Medulla oblongata (tissue), 1 donor: ENCODE measurements at regions not wholly inside any gene's neighbourhood (a gene's known extent, or its start where the extent isn't known, plus 50 kb on each side); places are given as distances from the start of the nearest gene placed in this dataset.
"Not testable (repeated sequence)": the region's sequence is repeated elsewhere in the genome, so short reads cannot be mapped to it uniquely, and the experiment has no call there.

Experiments used
- DNase-seq: peaks from one replicate; pipeline ENCODE4 v3.0.0-alpha.2; 2015; ENCODE audit errors: extremely low spot score

DNA sequence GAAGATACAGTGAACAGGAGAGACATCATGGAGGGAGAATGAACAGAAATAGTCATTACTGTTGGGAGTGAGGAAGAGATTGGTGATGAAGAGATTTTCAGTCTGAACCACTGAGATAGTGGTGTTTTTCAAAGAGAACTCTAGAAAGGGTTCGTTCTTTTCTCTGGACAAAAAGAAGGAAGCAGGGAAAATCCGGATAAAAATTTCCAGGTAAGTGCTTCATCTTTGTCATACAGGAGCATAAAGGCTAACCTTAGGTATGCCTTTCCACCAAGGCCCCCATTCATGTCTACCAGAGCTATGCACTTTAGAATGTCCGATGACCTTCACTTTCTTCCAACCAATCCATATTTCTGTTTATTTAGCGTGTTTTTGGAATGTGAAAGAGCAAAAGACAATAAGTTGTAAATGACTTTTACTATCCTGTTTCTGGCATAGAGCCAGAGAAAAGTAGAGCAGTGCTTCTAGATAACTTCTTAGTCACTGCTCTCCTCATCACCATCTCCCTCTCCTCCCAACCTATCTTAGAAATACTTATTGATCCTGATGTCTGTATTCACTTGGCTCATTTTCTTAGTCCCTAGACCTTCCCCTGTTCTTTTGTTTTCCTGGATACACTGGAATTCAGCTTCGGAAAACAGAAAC lies 116.5 kb downstream of the TTC6 start:
- DNase-seq = no peak

DNA sequence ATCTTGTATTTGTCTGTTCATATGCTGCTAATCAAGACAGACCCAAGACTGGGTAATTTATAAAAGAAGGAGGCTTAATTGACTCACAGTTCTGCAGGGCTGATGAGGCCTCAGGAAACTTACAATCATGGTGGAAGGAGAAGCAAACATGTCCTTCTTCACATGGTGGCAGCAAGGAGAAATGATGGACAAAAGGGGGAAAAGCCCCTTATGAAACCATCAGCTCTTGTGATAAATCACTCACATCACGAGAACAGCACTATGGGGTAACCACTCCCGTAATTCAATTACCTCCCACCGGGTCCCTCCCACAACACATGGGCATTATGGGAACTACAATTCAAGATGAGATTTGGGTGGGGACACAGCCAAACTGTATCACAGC lies 117.0 kb downstream of the TTC6 start:
- not testable (repeated sequence) for DNase-seq

DNA sequence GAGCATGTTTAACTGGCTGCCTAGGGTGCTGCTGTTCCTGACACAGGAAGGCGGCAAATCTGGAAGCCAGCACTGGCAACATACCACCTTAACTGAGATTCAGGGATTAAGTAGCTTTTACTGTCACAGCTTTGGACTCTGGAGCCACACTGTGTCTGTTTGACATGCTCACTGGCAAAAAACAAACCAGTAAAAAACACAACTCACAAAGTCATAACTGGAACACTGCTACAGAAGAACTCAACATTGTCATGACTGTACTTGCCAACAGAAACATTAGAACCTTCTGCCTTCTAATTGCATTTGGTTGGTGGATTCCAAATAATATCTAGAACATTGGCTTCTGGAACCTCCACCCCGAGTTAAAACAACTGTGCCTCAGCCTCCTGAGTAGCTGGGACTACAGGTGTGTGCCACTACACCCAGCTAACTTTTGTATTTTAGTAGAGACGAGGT lies 117.6 kb downstream of the TTC6 start:
- DNase-seq = no peak

DNA sequence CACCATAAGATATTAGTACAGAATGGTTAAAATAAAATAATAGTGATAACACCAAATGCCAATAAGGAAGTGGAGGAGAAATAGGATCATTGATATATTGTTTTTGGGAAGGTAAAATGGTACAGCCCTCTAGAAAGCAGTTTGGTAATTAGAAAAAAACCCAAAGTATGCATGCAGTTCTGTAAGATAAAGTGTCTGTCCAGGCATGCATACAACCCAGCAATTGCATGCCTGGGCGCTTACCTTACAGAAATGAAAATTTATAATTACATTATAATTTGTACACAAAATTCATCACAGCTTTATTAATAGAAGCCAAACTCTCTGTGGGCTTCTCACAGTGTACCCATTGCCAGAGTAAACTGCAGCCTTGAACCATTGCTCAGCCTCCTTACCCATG lies 124.7 kb downstream of the TTC6 start:
- no peak for DNase-seq

DNA sequence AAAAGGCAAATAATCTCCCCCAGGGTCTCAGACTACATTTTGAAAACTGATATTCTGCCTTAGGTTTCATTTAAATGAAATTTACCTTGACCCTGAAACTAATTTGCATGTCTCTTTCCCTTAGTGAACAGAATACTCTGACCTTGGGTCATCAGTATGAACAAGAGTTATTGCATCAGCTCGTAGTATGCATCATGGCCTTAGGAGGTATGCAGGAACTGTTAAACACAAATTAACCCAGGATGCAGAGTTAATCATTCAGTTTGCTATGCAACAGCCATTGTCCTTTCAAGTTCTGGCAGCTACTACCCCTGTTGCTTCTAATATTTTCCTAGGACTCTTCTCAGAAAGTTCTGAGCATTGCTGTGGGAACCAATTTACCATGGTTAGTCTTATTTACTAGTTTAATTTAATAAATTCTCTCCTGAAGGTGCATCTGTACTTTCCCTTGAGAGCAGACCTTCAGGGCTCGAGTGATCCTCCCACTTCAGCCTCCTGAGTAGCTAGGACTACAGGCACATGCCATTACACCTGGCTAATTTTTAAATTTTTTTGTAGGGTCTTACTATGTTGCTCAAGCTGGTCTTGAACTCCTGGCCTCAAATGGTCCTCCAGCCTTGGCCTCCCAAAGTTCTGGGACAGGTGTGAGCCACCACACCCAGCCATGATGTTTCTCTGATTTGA lies 126.7 kb downstream of the TTC6 start:
- DNase-seq = no peak

DNA sequence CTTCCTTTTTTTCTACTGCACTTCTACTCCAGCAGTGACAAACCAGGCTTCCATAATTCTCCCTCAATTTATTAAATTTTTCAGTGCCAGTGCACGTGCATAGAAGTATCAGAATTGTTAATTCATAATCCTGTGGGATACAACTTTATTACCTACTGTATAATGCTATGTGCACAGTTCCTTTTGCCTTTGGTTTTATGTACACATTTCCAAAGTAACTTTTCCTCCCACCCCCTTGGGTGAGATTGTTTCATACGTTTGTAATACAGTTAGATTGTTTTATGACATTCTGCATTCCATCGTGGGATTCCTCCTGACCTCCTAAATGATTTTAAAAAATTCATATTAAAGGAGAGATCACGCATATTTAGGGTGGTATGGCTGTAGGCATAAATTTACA lies 128.1 kb downstream of the TTC6 start:
- DNase-seq = no peak

DNA sequence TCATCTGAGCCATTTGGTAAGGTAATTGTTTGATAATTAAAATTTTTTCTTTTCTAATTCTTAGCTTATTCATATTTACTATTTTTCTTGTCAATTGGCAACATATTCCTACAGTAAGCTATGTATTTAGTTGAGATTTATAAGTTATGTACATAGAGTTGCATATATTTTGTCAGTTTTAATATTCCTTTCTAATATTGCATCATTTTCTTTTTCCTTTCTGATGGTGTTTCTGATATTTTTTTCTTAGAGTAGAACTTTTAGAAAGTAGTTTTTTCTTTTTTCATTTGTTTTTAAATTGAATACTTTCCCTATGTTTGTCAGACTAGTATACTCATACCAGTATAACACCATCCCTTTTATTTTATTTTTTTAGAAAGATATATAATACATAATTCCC lies 131.3 kb downstream of the TTC6 start:
- DNase-seq = no peak

DNA sequence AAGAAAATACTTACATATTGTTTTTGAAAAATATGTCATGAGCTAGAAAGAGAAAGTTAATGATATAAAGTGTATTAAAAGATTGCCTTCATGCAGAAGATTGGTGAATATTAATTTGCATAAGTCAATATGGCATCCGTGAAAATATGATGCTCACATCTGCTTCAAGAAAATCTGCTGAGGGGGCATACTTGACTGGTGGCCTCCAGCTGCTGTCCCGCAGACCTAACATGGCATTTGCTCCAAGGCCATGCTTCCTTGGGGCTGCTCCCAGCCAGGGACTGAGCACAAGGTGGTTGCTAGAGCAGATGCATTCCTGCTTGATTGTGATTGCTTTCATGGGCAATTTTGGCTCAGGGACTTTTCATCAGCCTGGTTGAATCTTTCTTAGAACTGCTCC lies 133.8 kb downstream of the TTC6 start:
- no peak for DNase-seq

DNA sequence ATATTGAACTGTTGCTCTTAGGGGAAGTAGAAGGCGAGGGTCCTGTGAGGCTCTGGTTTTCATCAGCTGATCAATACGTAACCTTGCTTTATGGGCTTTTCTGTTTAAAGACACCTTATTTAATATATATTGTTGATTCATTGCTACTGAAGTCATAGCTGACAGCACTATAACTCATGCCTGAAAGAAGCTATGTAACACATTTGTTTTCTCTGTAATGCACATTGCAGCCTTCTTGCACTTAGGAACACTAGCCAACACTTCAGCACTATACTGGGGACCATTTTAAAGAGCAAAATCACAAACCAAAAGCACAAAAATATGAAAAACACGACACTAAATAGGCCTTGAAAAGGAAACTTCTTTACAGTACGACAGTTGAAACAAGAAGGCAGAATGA lies 135.7 kb downstream of the TTC6 start:
- DNase-seq = no peak

DNA sequence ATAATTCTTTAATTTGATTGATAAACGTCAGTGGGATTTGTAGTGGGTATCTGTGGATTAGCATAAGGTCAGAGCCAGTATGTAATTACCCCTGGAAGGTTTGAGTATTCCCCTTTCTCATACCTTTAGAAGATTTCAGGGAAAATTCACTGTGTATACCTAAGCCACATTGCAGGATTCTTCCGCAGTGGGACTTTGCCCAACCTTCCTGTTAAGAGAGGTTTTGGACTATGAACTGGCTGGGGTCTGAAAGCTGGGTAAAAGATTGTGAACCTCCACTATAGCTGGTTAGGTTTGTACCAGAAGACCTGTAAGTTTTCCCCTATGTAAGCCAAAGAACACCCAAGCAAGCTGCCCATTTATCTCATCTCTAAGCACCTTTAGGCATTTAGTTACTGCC lies 150.2 kb downstream of the TTC6 start:
- DNase-seq = no peak

DNA sequence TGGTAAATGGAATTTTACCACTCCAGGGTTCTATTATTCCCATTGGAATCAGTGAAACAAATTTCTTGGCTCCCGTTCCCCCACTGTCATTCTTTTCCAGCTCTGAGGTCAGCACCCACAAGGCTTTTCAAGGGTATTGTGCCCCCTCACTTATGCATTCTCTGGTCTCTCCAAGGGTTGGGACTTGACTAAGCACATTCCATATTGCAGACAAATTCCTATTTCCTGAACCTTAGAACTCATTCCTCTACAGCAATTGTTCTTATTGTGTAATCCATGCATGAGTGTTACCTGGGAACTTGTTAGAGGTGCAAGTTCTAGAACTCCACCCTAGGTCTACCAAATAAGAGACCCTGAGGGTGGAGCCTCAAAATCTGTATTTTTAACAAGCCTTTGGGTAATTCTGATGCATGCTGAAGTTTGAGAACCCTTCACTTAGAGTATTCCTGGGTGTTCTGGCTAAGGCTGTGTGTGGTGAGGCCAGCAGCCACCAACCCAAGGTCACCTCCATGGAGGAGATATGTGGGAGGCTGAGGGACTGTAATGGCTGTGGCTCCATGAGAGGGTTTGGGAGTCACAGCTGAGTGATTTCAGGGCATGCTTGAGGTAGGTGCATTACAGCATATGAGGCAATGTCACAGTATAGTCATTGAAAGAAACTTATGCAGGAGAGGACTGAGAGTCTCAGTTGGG lies 150.9 kb downstream of the TTC6 start:
- DNase-seq = no peak

DNA sequence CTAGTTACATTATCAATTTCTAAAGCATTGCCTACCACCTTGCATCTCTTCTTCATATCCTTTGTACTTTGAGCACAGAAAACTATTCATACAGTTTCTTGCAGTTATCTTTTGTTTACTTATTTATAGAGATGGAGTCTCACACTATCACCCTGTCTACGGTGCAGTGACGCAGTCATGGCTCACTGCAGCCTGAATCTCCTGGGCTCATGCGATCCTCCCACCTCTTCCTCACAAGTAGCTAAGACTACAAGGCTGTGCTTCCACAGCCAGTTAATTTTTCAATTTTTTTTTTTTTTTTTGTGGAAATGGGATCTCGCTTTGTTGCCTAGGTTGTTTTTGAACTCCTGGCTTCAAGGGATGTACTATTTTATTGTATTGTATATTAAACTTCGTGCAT lies 158.0 kb downstream of the TTC6 start:
- DNase-seq = no peak

DNA sequence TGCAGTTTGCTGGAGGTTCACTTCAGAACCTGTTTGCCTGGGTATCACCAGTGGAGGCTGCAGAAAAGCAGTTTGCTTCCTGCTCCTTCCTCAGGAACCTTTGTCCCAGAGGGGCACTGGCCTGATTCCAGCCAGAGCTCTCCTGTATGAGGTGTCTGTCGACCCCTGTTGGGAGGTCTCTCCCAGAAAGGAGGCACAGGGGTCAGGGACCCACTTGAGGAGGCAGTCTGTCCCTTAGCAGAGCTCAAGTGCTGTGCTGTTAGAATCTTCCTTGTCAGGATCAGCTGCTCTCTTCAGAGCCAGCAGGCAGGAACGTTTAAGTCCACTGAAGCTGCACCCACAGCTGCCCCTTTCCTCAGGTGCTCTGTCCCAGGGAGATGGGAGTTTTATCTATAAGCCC lies 164.8 kb downstream of the TTC6 start:
- not testable (repeated sequence) for DNase-seq

DNA sequence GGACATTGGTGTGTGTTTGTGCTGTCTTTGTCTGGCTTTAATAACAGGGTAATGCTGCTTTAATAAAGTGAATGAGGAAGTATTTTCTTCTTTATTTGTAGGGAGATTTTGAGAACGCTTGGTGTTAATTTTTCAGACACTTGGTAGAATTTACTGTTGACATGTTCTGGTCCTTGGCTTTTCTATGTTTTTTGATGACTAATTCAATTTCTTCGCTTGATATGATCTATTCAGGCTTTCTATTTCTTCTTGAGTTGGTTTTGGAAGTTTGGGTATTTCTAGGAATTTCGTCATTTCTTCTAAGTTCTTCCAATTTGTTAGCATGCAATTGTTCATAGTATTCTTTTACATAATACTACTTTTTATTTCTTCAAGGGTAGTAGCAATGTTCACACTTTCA lies 167.8 kb downstream of the TTC6 start:
- DNase-seq = no peak

DNA sequence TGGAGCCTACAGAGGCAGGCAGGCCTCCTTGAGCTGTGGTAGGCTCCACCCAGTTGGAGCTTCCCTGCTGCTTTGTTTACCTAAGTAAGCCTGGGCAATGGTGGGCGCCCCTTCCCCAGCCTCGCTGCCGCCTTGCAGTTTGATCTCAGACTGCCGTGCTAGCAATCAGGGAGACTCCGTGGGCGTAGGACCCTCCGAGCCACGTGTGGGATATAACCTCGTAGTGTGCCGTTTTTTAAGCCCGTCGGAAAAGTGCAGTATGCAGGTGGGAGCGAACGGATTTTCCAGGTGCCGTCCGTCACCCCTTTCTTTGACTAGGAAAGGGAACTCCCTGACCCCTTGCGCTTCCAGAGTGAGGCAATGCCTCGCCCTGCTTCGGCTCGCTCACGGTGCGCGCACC lies 176.9 kb downstream of the TTC6 start:
- DNase-seq = not testable (repeated sequence)

DNA sequence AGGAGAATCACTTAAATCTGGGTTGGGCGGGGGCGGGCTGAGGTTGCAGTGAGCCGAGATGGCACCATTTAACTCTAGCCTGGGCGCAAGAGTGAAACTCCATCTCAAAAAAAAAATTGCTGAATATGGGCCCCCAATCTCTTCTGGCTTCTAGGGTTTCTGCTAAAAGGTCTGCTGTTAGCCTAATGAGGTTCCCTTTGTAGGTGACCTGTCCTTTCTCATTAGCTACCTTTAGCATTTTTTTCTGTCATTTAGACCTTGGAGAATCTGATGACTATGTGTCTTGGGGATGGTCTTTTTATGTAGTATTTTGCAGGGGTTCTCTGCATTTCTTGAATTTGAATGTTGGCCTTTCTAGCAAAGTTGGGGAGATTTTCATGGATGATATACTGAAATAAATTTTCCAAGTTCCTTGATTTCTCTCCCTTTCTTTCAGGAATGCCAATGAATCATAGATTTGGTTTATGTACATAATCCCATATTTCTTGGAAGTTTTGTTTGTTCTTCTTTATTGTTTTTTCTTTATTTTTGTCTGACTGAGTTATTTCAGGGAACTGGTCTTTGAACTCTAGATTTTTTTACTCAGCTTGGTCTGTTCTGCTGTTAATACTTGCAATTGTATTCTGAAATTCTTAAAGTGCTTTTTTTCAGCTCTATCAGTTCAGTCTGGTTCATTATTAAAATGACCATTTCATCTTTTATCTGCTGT lies 181.5 kb downstream of the TTC6 start:
- DNase-seq = no peak

DNA sequence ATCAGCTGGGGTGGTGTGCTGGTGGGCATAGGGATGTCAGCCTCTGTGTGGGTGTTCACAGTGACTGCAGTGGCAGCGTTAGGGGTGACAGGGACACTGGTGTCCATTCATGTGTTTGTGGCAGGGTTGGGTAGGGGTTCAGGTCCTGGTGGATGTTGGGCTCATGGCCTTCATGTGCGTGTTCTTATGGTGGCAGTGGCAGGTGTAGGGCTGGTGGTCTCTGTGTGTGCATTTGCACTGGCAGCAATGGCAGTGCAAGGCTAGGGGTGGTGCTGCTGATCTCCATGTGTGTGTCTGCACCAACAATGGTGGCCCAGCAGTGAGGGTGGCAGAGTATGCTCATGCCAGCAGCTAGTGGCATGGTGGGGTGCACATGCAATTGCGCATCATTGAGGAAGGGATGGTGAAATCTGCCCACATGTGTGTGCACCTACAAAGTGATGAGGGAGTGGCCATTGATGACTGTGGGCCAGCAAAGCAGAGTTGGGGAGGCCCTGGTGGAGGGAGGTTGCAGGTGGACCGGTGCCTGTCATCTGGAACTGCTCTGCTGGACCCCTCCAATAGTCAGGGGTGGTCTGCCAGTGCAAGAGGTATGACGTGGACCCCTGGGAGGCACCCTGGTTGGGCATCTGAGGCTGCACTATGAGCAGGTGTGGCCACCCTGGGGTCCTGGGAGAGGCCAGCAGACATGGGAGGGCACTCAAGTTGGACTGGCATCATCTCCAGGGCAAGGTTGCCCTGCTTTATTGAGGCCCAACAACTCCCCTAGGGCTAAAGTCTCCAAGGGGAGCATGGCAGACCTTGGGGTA lies 182.9 kb downstream of the TTC6 start:
- no peak for DNase-seq

DNA sequence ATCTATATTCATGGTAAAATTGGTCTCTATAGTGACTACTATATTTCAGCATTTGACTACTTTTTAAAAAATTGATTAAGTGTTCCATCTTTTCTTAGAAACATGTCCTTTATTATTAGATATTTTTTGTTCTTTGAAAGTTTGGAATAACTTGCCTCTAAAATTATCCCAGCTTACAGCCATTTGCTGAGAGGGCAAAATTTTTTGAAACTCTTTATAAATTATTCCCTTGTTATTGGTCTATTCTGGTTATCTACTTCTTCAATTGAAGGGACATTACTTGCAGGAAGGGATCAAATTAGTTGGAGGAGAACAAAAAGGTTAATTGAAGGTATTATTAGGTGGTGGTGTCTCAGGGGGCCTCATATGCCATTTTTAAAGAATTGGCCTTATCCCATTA lies 184.1 kb downstream of the TTC6 start:
- no peak for DNase-seq

DNA sequence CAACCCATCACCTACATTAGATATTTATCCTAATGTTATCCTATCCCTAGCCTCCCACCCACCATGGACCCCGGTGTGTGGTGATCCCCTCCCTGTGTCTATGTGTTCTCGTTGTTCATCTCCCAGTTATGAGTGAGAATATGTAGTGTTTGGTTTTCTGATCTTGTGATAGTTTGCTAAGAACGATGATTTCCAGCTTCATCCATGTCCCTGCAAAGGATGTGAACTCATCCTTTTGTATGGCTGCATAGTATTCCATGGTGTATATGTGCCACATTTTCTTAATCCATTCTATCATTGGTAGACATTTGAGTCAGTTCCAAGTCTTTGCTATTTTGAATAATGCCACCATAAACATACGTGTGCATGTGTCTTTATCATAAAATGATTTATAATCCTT lies 185.3 kb downstream of the TTC6 start:
- not testable (repeated sequence) for DNase-seq

DNA sequence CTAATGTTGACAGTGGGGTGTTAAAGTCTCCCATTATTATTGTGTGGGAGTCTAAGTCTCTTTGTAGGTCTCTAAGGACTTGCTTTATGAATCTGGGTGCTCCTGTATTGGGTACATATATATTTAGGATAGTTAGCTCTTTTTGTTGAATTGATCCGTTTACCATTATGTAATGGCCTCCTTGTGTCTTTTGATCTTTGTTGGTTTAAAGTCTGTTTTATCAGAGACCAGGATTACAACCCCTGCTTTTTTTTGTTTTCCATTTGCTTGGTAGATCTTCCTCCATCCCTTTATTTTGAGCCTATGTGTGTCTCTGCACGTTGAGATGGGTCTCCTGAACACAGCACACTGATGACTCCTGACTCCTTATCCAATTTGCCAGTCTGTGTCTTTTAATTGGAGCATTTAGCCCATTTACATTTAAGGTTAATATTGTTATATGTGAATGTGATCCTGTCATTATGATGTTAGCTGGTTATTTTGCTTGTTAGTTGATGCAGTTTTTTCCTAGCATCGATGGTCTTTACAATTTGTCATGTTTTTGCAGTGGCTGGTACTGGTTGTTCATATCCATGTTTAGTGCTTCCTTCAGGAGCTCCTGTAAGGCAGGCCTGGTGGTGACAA lies 188.9 kb downstream of the TTC6 start:
- not testable (repeated sequence) for DNase-seq

DNA sequence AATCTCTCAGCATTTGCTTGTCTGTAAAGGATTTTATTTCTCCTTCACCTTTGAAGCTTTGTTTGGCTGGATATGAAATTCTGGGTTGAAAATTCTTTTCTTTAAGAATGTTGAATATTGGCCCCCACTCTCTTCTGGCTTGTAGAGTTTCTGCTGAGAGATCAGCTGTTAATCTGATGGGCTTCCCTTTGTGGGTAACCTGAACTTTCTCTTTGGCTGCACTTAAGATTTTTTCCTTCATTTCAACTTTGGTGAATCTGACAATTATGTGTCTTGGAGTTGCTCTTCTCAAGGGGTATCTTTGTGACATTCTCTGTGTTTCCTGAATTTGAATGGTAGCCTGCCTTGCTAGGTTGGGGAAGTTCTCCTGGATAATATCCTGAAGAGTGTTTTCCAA lies 189.4 kb downstream of the TTC6 start:
- DNase-seq = not testable (repeated sequence)
